ENCODE measurements at regions not wholly inside any gene's neighbourhood (a gene's known extent, or its start where the extent isn't known, plus 50 kb on each side); places are given as distances from the start of the nearest gene placed in this dataset.

DNA sequence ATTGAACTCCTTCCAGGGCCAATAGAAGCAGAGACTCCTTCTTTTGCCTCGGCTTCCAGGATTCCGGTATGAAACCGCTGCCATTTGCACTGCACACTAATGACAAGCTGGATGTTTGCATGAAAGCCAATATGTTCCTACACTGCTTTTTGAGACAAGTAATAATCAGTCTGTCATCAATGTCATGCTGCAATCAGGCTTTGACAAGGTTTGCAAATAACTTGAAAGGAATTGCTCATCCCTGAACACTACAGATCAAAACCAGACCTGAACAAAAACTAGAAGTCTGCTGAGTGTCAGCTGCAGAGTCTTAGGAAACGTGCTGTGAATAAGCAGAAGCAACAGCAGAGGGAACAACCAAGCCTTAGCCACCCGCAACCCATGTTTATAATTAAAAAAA is 720.7 kb upstream of the CXADR start:
- DNase-seq, result no peak

DNA sequence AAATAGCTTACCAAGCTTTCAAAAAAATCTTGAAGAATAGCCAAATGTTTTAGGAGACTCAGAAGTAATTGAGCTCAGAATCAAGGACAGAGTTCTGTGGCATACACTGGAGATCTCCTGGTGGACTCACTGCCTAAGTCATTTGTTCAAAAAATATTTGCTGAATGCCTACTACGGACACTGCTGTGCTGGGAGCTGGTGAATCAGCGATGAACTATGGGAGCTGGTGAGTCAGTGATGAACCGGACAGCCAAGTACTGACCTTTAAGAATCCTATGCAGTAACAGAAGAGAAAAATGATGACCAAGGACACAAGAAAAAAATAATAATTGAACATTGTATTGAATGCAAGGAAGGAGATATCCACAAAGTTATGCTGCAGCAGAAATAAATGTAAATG is 717.9 kb upstream of the CXADR start:
- DNase-seq, result no peak

- no peak for DNase-seq
Observed at GRCh38 chr21:16796776-16797175, 716.1 kb upstream of the CXADR start.

- no peak for DNase-seq
Observed at GRCh38 chr21:16797540-16797939, 715.3 kb upstream of the CXADR start.

DNA sequence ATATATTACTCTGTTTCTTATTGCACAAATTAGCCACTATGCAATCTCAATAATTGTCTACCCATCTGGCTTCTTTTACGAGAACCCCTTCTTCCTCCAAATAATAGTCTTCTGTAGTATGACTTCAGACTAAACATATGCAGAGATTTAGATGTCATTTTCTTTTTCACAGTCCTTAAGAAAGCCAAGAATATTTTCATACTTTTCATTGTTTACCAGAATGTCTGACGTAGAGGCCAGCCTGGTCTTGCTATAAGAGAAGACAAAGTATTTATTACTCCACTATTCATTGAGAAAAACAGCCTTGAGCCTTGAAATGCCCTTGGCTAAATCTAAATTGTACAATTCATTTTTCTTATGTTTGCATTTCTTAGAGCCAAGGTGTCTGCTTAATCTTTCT is 714.9 kb upstream of the CXADR start:
- DNase-seq, result no peak

DNA sequence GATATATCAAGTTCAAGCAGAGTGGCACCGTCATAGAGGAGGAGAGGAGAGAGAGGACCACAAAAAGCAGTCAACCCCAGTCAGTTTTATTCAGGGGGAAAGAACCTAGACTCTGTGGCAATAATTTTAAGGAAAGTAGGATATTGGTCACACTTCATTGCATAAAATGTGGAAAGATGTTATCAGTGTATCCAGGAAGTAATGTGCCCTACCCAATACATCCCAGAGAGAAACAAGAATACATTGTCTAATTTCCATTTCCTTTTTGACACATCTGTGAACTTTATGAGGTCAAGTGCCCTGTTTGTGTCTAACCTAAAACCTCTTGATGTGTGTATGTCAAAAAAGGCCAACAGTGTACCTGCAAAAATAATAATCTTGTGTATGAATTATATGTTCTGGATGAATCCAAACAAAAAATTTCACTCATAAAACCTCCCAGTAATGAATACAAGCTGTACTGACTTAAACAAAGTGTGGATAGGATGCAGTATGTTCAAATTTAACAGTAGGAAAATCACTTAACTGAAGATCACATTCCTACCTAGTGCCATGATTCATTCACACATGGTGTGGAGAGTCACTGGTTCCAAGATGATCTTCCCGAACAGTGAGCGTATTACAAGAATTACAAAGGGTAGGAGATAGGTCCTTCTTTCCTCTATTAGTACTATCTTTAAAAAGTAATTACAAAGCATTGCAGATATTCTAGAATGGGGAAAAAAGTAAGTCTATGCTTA is 712.1 kb upstream of the CXADR start:
- no peak for DNase-seq

- DNase-seq, result no peak
Observed at GRCh38 chr21:16811011-16811410, 701.8 kb upstream of the CXADR start.

DNA sequence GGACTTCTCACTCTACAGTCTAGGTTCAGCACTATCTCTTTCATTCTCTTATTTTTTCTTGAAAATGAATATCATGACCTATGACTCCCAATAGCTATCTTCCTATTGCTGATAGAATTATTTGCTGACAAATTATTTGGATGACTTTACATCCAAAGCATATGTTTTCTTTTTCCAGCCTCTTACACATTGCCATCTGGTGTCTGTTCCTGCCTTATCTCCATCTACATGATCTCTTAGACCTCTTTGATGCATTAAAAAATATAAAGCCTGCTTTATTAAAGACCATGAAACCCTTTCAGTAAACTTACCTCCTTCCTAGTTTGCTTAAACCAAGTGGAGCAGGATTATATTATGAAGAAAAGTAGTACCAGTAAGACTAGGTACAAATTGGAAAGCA is 700.9 kb upstream of the CXADR start:
- no peak for DNase-seq

DNA sequence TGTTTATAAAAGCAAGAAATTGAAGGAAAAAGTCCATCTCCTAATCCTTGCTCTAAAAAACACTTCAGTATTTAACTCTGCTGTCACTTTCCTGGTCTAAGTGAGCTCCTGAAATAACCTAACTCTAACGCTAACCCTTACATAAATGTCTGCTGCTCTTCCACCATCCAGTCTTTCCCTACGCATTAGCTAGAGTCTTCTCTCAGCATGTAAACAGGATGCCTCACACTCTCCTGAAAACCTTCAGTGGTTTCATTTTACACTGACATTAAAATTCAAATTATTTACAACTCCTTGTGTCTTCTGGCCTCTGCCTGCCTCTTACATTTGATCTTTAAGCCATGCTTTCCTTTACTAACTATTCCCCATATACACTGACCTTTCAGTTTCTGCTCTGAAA is 697.6 kb upstream of the CXADR start:
- DNase-seq, result no peak

DNA sequence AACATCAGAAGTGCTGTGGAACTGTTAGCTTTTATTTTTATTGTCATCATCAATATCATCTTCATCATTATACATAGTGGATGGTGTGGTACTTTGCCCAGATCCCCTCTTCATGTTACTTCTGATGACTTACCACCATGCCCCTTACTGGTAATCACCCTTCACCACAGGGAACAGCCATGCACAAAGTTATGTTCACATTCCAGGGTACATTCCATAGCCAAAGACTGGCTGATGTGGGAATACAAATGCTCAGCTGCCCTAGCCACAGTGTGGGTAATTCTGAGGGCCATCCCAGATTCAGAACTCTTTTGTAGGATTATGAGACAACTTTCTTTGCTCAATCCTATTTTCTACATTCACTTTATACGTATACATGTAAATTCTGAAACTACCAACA is 691.3 kb upstream of the CXADR start:
- DNase-seq, result no peak

- no peak for DNase-seq
Observed at GRCh38 chr21:16829532-16829931, 683.3 kb upstream of the CXADR start.

DNA sequence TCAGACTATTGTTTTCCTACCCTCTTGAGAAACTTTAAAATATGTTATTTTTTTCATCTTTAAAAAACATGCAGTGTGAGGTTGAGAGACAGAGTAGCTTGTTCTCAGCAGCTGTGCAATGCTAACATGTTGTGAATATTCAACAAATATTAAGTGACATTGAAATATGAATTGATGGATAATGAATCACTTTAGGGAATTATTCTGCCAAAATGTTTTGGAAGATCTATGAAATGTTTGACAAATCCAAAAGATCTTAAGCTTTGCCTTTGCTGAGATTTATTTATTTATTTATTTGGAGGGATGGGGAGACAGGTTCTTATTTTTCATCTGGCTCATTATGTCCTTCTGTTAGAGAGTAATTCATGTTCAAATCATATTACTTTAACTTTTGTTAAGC is 680.1 kb upstream of the CXADR start:
- no peak for DNase-seq

GRCh38 chr21:16834791-16835190 is 678.1 kb upstream of the CXADR start:
- no peak for DNase-seq

- DNase-seq, result no peak
Observed at GRCh38 chr21:16837321-16837720, 675.5 kb upstream of the CXADR start.

- no peak for DNase-seq
Observed at GRCh38 chr21:16837721-16838120, 675.1 kb upstream of the CXADR start.

DNA sequence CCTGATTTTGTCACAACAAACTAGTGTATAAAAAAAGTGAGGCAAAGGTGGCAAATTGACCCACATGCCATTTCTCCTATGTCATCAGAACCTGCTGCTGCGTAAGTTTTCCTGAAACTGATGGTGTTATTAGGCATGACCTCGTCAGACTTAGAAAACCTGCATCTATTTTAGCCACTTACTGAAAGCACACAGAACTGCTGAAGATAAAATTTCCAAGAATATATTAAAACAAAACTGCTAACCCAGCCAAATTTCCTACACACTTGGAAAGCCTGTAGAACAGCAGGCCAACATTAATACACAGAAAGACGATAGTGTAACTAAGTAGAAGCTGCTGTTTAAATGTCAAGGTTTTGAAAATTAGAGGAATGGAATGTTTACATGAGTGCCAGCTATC is 674.5 kb upstream of the CXADR start:
- DNase-seq, result no peak

DNA sequence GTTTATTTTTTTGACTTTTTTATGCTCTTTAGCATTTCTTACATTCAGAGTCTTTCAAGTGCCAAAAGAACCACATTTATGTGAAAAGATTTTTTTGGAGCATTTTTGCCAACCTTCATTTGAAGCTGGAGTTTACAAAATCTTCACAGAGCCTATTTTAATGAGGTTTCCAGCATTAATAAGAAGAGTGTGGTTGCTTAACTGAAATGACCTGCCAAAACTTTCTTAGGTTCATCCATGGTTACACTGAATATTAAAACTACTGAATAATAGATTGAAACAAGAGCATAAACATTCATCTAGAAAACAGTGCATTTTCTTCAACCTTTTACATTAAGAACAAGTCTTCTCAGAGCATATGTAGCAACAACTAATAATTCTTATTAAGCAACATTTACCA is 672.3 kb upstream of the CXADR start:
- no peak for DNase-seq

DNA sequence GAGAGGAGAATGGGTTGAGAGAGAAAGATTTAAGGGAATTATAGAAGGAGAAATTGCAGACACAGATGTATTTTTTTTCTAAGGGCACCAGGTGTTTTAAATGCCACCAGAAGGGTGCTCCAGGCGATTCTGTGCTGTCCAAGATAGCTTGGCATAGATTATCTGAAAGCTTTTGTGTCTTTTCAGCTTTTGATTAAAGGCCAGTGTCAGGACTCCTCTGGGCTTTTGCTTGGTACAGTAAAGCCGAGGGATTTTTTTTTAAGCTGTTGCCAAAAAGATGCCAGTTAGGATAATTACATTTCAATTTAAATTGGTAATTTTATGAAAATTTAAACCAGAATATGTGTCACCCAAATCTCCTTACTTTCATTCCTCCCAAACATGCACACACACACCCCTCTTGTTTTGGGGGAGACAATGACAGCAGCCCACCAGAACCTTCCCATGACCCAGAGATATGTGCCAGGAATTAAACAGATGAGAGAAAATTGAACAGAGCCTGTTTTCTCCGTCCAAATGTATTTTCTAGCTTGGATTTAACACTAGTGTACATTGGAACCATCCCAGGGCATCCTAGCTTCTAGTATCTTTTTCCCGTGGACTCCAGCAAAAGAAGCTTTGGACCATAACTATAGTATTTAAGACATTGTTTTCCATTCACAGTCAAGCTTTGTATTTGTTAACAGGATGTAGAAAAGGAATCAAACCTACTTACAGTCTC is 670.7 kb upstream of the CXADR start:
- no peak for DNase-seq

GRCh38 chr21:16842696-16843035 is 670.2 kb upstream of the CXADR start:
- DNase-seq, result no peak

GRCh38 chr21:16847211-16847610 is 665.6 kb upstream of the CXADR start:
- no peak for DNase-seq

GRCh38 chr21:16851054-16851453 is 661.8 kb upstream of the CXADR start:
- no peak for DNase-seq

DNA sequence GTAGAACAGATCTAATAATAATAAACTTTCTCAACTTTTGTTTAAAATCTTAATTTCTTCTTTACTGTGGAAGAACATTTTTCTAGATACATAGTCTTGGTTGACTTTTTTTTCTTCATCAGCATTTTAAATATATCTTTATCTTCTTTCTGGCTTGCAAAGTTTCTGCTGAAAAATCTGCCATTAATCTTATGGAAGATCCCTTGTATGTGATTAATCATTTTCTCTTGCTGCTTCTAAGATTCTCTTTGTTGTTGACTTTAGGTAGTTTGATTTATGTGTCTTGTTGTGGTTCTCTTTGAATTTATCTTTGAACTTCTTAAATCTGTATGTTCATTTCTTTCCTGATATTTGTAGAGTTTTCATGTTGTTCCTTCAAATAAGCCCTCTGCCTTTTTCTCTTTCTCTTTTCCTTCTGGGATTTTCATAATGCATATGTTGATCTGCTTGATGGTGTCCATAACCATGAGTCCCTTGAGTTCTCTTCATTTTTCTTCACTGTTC is 657.6 kb upstream of the CXADR start:
- no peak for DNase-seq

- DNase-seq, result no peak
Observed at GRCh38 chr21:16863362-16863905, 649.4 kb upstream of the CXADR start.

DNA sequence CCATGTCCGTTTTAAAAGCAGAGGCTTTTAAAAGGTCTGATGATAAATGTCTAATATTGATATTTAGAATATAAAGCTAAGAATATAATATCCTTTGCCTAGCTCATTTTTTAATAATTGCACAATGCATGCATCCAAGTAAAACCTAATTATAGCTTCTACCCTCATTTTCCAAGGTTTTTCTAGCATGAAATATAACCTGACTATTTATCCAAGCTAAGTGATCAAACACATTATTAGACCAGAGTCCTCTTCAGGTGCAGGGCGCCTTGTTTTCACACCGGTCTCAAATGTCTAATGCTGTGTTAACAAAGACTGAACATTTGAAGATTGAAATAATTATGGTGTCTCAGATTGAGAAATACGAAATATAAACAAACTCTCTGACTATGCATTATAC is 648.9 kb upstream of the CXADR start:
- DNase-seq, result no peak

Data from central memory CD4-positive, alpha-beta T cell (primary cell).